NCI-H2081 treated with DMSO at 0.1 percent for 48 hours (cell line): ENCODE measurements at regions not wholly inside any gene's neighbourhood (a gene's known extent, or its start where the extent isn't known, plus 50 kb on each side); places are given as distances from the start of the nearest gene placed in this dataset.
A peak's percentile ranks its signal among the peaks of the same experiment; 100 is the strongest.

Experiments
- DNase-seq: peaks from one replicate; lab custom pipeline; 2025; lab: John Stamatoyannopoulos, UW

DNA sequence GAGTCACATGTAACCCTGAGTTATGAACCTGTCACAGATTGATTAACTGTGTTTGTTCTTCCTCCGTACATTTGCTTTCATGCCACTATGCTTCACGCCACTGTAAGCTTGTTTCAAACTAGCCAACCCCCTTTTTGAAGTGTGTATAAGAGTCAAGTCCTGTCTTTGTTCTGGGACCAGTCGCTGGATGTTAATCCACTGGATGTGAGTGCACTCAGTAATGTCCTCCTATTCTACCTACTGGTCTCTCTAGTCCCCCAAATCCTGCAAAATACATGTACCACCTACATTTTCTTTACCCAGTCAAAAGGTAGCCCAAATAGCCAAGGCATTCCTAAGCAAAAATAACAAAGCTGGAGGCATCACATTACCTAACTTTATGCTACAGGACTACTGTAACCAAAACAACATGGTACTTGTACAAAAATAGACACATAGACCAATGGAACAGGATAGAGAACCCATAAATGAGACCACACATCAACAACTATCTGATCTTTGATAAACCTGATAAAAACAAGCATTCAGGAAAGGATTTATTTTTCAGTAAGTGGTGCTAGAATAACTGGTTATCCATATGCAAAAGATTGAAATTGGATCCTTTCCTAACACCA lies 1139.1 kb upstream of the SEMA6A start:
- no peak for DNase-seq

DNA sequence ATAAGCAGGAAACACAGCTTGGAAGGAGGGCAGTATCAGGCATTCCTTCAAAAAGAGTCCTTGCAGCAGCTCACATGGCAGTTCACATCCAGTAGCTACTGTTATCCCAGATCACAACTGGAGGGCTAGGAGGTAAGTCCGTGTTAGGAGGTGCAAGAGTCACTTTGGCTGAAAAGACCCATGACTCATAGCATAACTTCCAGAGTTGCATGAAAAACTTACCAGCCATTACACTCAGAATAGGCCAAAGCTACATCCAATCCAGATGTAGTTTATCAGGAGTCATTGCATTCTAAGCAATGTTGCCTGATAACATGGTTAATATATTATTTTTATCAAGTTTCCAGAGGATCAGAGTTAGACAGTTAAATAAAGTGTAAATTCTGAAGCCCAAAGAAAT lies 1126.4 kb upstream of the SEMA6A start:
- DNase-seq, result no peak

DNA sequence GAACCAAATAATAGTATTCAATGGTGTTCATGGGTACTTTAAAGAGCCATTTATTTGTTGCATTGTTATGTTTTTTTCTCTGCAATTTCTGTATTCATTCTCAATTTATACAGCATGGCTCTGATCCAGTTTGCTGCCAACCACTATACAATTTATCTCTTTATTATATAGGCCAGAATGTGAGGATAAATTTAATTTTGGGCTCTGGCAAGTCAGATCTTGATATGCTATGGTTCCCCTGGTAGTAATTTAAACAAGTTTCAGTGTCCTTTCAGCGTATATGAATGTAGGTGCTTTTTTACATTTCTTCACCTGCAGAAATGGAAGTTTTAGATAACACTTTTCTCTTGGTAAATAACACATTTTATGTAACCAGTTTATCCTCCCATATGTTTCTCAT lies 1118.0 kb upstream of the SEMA6A start:
- DNase-seq, result no peak

DNA sequence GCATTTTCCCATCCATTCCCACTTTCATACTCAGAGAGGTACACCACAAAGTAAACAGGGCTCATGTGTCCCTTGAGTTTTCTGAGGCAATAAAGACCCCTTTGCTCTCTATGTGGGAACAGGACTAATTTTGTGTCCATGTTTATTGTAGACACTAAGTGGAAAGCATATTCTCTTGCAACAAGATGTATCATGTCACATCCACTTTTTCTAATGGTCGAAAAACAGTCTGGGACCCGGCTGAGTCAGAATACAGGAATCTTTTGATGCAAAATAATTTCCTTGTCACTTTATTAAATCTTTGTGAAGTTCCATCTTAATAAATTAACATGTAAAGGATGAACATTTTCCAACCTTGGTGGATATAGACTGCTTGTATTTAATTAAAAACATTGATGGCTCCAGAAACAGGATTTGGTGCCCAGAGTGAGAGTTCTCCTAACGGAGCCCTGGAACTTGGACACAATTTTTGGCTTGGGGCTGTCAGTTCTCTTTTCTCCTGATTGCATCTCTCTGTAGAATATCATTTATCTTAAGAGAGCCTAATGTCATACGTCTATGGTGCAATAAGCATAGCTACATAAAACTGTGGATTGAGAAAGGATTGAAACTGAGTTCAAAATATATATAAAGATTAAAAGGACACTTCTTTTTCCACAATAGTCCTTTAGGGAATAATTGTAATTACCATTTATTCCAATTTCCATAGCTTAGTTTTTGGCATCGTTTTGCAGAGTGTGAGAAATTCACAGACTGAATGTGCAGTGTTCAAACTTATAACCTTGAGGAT lies 1116.7 kb upstream of the SEMA6A start:
- DNase-seq, result no peak

DNA sequence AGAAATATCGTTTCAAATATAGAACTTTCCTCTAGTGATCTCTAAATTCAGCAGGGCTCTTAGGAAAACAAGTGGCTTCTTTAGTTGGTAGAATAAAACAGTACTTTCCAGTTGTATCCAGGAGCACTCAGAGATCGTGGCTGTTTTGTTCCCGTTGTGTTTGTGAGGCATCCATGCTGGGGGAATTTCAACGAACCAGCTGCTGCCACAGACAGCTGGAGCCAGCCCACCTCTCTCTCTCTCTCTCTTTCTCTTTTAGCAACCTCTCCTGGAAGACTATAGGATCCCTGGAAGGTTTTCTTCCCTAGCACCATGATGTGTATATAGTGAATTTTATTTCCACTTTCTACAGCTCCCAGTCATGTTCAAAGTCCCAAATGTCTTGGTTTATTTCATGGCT lies 1116.0 kb upstream of the SEMA6A start:
- no peak for DNase-seq

DNA sequence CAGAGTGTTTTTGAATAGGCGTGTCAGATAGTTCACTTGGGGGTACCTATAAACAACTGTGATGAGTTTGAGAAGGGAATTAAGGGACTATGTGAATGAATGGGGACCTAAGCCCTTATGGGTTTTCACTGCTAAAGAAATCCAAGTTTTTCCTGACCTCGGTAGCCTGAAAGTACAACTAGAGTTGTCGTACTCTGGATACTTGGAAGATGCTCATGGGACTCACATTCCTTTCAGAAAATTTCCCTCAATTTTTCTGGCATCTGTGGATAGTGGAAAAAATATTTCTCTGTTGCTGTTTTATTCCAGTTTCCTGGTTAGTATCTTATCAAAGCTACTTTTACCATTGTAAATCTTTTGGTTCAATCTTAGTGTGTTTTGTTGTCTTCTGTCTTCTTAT lies 1112.3 kb upstream of the SEMA6A start:
- DNase-seq, result no peak

DNA sequence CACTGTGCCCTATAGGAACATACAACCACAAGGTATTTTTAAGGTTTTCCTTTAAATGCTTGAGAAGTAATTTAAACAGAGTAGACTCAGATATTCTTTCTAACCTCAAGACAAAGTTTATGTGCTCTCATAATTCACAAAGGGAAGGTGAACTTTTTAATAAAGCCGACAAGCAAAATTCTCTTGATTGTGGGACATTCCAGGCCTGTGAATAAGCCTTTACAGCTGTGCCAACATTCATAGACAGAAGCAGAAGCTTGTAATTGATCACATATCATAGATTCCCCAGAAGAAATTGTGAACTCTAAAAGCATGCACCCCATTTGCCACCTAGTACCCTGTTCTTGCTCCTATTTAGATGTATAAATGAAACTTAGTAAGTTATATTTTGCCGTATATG lies 1107.8 kb upstream of the SEMA6A start:
- no peak for DNase-seq

DNA sequence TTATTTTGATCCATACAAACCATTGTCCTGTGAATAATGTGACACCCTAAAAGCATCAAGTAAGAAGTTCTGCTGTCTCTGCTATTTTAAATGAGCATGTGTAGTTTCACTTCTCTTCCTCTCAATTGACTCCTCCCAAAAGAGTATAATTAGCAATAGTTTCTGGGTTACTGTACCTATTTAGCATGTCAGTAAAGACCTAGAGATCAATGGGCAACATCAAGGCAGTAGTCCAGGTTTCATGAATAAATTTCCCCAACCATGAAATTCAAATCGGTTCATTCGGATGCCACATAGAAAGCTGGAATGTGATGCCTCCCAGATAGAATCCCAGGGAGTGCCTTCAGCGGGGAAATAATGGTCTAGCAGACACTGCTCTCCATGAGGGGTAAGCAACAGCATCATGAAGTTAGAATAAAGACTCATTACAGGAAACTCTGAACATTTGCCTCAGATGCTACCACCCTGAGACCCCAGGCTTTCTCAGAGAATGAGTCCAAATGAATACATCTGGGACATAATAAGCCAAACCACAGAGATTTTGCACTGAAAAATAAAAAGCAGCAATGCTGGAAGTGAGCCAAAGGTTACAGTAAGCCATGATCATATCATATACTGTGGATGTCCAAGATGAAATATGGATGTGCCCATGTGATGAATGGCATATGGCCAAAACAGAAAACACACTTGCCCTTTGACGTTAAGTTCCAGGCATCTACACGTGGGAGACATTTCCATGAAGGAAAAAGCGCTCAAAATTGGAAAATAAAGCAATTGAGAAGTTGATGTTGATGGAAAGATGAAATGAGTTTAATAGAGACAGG lies 1107.0 kb upstream of the SEMA6A start:
- DNase-seq, result no peak

DNA sequence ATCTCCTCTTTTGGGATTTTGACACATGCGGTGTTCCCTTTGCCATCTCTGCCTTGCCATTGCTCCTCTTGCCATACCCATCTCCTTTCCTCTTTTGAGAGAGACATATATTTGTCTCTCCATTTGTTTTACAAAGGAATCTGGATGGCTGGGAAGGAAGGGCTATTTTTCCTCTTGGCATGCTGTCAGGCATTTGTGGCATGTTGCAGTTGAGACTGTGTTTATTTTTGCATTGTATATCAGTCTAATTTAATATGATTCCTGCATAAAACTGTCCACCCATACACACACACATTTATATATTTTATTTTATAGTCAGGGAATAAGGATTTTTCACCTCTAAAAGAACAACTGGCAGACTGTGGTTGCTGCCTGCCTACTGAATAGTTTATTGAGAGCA lies 1105.8 kb upstream of the SEMA6A start:
- no peak for DNase-seq

DNA sequence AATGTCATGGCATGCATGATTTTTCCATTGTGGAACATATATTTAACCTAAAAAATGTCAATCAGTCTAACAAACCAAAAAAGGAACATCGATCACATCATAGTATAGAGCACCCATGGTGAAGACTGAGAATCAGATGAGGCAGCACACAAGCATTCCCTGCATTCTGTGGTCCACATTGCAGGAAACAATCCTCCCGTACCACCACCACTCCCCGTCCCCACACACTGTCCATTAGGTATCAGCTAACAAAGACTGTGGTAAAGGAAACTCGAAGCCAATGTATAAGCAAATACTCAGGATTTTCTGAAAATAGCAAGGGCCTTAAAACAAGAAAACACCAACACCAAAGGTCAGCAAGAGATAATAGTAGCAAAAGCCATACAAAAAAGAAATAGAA lies 1104.4 kb upstream of the SEMA6A start:
- no peak for DNase-seq

DNA sequence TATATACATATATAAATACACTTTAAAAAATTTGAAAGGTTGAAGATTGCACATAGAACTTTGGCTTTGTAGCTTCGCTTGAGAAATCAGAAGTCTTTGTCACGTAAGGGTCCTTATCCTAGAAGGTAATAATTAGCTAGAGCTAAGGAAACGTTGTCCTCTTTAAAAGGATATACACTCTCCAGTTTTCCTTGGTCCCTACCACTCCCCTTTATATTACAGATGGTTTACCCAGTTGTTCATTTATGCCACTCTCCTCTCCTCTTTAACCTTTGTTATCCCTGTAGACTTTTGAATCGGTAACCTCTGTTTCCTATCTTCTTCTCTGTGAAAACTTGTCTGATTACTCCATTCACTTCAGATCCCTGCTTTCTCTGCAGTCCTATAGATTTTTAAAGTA lies 1101.0 kb upstream of the SEMA6A start:
- DNase-seq, result no peak

DNA sequence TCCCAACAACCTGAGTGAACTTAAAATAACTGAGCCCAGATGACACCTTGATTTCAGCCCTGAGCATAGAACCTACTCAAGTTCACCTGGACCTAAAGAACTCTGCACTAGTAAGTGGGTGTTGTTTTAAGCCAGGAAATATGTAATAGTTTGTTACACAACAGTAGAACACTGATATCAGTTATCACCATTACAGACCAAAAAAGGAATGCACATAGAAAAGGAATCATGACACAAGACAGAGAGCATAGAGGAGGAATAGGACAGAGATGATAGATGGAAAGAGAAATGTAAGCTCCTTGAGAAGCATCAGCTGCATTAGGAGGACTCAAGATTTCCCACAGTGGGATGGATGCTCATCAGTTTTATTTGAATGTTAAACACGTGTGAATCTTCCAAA lies 1096.9 kb upstream of the SEMA6A start:
- DNase-seq, result no peak

DNA sequence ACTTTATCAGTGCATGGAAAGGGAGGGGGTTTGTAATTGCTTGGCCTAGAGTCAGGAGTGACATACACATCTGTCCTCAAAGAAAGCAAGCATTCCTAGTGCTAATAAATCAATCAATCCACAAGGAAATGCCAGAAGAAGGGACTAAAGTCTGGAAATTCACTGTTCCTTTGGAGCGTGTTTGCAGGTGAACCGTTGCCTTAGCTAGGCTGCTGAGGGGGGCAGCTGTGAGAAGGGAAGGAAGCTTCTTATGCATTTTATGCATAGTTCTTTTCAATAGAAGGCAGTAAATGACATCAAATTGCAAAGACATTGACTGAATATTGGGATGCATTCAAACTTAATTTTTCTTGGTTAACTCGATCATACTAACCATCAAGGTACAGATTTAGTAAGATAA lies 1092.5 kb upstream of the SEMA6A start:
- no peak for DNase-seq

DNA sequence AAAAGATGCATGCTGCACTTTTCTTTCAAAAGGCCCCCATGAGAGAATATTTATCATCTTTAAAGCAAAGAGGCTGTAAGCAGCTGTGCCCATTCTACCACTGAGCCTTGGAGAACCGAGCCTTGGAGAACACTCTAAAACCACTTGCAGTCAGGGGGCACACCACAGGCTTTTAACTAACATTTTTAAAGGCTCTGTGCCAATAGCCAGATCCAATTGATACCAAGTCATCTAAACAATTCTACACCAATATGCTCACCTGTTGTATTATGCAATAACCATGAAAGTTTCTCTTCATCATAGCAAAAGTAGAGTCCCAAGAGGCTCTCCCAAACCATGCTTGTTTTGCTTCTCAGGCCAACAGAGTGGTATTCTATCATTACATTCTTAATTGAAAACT lies 1090.5 kb upstream of the SEMA6A start:
- DNase-seq, result no peak

DNA sequence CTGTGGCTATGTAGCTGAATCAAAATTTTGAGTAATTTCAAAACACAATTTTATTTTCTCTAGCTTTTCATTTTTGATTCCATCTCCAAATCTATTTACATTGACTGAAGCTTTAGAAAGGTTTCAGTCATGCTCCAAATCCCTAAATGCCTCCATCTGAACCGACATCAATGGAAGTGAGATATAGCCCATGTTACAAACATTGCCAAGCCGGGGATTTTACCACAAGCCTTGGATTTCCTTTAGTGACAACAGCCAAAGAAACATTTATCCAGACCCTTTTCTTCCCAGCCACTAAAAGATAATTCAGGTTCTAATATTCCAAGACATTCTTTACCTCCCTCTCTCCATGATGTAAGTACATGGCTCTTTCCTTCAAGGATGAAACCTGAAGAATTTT lies 1087.7 kb upstream of the SEMA6A start:
- no peak for DNase-seq

DNA sequence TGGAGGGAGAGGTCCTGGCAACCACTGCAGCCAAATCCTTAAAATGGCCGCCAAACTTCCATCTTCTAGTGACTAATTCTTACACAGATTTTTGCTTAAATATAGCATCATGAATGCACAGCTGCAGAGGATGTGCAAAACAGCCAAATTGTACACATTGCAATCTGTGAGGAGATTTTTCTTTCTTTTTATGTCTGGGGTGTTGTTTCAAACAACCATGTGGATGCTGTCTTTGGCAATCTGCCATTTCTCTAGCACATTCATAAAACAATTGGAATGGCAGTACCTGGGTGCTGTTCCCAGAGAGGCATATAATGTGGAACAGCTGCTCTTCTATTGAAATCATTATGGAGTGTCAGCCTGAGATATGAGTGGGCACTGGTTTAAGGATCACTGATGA lies 1082.9 kb upstream of the SEMA6A start:
- peak; percentile 14 for DNase-seq

DNA sequence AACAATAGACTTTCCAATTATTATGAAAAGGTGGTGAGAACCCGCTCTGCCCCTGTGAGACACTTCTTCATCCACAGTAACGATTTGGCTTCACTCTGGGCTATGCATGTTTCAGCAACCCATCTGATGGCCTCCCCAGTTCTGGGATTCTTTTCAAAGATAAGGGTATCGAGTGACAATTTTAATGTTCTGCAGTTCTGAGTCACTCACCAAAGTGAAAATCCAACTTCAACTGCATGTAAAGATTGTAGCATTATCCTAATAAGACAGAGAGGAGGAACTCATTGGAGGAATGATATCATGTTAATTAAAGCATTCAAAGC lies 1078.3 kb upstream of the SEMA6A start:
- DNase-seq, result no peak

DNA sequence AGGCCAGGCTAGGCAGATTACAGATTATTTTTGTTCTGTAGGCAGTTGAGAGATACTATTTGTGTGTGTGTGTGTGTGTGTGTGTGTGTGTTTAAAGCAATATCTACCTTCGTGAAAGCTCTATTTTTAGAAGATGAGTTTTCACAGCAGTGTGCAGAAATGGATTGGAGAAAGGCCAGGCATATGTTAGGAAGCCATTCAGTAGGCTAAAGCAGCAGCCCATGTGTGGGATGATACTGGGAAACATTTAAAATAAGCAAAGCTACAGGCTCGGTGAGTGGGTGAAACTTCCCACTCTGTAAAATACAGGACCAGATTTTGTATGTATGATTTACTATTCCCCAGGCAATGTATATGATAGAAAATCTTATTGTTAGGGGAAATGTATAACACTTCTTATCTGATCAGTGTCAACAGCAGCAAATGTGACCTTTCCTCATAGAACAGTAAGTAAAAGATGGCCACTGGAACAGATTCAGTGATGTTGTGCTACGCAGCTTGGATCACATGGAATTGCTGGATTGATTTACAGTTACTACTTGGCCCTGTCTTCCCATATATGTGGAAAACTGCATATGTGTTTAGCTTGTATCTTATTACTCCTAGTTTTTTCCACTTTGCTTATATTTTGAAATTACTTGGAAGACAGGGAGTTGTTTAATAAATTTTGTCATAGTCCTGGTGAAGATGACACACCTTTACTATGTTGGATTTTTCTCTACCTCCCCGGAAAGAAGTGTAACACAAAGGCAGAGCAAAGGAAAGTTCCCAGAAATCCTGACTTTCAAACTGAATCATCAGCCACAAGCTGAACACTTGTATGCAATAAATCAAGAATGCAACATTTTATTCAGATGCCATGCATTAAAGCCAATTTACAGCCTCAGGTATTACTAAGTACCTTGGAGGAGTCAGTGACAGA lies 1077.7 kb upstream of the SEMA6A start:
- no peak for DNase-seq

DNA sequence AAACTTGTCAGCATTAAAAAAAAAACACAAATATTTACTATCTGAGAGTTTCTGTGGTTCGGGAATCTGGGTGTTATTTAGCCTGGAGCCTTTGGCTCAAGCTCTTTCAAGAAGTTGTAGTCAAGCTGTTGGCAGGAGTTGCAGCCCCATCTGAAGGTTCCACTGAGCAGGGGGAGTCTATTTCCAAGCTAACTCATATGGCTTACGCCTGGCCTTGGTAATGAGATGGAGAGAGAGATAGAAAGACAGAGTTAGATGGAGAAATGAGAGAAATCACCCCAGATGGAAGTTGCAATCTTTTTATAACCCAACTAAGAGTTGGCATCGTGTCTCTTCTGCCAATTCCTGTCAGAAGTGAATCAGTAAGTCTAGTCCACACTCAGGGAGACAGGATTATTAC lies 1075.2 kb upstream of the SEMA6A start:
- no peak for DNase-seq

DNA sequence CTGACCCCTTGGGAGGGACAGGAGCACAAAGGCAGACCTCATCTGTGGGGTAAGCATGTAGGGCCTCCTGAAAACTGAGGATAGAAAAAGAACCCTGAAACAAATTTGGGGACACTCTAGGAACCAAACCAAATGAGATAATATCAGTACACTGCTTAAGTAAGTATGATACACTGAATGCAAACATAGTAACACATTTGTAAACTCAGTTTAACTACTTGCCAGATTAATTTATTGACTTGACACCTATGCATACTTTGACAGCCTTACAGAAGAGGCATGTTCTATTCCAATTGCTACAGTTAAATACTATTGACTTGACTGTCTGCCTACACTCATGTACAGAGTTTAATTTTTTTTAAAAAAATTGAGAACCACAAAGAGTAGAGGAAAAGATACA lies 1070.8 kb upstream of the SEMA6A start:
- DNase-seq, result no peak

DNA sequence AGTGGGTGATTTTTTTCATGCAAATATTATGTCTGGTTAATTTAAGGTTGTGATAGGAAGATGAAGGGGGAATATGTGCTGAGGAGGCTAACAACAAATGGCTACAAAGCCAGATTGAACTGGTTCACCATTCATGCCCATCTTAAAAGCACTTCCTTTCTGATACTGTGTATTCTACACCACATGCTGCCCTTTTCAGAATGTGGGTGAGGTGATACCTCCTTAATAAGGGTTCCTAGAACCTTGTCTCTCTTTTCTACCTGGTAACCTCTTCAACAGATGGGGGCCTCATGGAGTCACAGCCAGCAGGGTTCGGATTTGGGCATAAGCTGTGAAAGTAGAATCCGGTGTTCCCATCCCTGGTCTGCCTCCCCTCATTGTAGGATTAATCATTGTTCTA lies 1064.0 kb upstream of the SEMA6A start:
- no peak for DNase-seq

DNA sequence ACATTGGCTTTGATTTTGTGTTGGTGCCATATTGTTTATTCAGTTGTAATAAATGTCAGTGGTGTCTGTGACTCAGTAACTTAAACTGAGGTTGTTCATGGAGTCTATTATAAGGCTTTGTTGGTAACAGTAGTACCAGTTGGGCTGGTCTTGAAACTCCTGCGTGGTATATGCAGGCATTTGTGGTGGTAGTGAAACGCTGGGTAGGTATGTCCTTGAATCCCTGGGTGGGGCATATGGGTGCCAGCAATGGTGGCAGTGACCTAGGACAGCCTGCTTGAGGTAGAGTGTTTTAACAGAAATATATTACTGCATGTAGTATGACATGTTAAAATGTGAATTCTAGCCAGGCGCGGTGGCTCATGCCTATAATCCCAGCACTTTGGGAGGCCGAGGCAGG lies 1058.5 kb upstream of the SEMA6A start:
- DNase-seq, result no peak
